ENCODE measurements at regions not wholly inside any gene's neighbourhood (a gene's known extent, or its start where the extent isn't known, plus 50 kb on each side); places are given as distances from the start of the nearest gene placed in this dataset.

GRCh38 chr2:154908327-154908726 is 209.8 kb downstream of the KCNJ3 start:
- TF ChIP-seq, protein P1, sequence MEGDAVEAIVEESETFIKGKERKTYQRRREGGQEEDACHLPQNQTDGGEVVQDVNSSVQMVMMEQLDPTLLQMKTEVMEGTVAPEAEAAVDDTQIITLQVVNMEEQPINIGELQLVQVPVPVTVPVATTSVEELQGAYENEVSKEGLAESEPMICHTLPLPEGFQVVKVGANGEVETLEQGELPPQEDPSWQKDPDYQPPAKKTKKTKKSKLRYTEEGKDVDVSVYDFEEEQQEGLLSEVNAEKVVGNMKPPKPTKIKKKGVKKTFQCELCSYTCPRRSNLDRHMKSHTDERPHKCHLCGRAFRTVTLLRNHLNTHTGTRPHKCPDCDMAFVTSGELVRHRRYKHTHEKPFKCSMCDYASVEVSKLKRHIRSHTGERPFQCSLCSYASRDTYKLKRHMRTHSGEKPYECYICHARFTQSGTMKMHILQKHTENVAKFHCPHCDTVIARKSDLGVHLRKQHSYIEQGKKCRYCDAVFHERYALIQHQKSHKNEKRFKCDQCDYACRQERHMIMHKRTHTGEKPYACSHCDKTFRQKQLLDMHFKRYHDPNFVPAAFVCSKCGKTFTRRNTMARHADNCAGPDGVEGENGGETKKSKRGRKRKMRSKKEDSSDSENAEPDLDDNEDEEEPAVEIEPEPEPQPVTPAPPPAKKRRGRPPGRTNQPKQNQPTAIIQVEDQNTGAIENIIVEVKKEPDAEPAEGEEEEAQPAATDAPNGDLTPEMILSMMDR (IDR thresholded peaks at IDR 0.05) = no peak
- TF ChIP-seq TCF12 (IDR thresholded peaks at IDR 0.05) (no peak), RCOR1 (IDR thresholded peaks at IDR 0.05; ENCODE audit: low read length) (no peak), CHD2 (IDR thresholded peaks at IDR 0.05; ENCODE audit: low read length, partially characterized antibody) (no peak), YY1 (IDR thresholded peaks at IDR 0.05; ENCODE audit: low read depth) (no peak), EP300 (IDR thresholded peaks at IDR 0.05; ENCODE audit: borderline replicate concordance in 1 of 2, low read depth in 1 of 2, low read length in 1 of 2) (no peak), RXRA (IDR thresholded peaks at IDR 0.05; ENCODE audit: borderline replicate concordance, low read depth) (no peak), GABPA (IDR thresholded peaks at IDR 0.05; ENCODE audit: low read depth) (no peak), TAF1 (IDR thresholded peaks at IDR 0.05; ENCODE audit: borderline replicate concordance, low read depth, low read length) (no peak), PBX3 (IDR thresholded peaks at IDR 0.05) (no peak), MAX (IDR thresholded peaks at IDR 0.05; ENCODE audit: low read depth) (no peak)
